Sigmoid colon (tissue), 6 donors: ENCODE measurements at regions not wholly inside any gene's neighbourhood (a gene's known extent, or its start where the extent isn't known, plus 50 kb on each side); places are given as distances from the start of the nearest gene placed in this dataset.

ENCODE experiments used
- DNase-seq: peaks from one replicate; pipeline ENCODE4 v3.0.0-alpha.2; 2019
- H3K27ac ChIP-seq, 4 donors: fragments of 200-600 bp; sonication (generic); one replicate each; pipeline ENCODE4 v1.5.1; 2016 to 2019; ENCODE audit warnings: mild to moderate bottlenecking in 1 of 4
- H3K27me3 ChIP-seq, 3 donors: fragments of 200-600 bp; sonication (generic); one replicate each; pipeline ENCODE4 v1.5.1; 2019; ENCODE audit warnings: mild to moderate bottlenecking in 1 of 3
- H3K36me3 ChIP-seq, 4 donors: fragments of 200-600 bp; sonication (generic); one replicate each; pipeline ENCODE4 v1.5.1; 2016 to 2019
- H3K4me1 ChIP-seq, 4 donors: fragments of 200-600 bp; sonication (generic); one replicate each; pipeline ENCODE4 v1.5.1; 2017 to 2019
- H3K4me3 ChIP-seq, 4 donors: fragments of 200-600 bp; sonication (generic); one replicate each; pipeline ENCODE4 v1.5.1; 2017 to 2019; ENCODE audit warnings: mild to moderate bottlenecking in 2 of 4, moderate library complexity in 1 of 4
- H3K9me3 ChIP-seq, 4 donors: fragments of 200-600 bp in 3 of 4; sonication (generic) in 3 of 4; one replicate each; pipeline versions ENCODE4 v1.5.1 to v1.6.1; 2013 to 2019
- CTCF ChIP-seq, 4 experiments: fragments of 450-650 bp in 3 of 4; fragments of 200-600 bp in 1 of 4; IDR thresholded peaks; one replicate each; pipeline ENCODE4 v1.5.1; 2016 to 2019; ENCODE audit warnings: antibody characterized with exemption in 4 of 4, mild to moderate bottlenecking in 3 of 4, moderate library complexity in 2 of 4
- EP300 ChIP-seq, 4 donors: sonication (generic); formaldehyde crosslinking; IDR thresholded peaks; one replicate each; pipeline ENCODE4 v1.6.1; 2017; ENCODE audit warnings: antibody characterized with exemption in 4 of 4
- POLR2A ChIP-seq, 2 donors: fragments of 450-650 bp; IDR thresholded peaks; one replicate each; pipeline ENCODE4 v1.6.1; 2016; ENCODE audit warnings: antibody characterized with exemption in 2 of 2, mild to moderate bottlenecking in 2 of 2, moderate library complexity in 2 of 2
- POLR2AphosphoS5 ChIP-seq, 4 donors: sonication (generic); formaldehyde crosslinking; IDR thresholded peaks; one replicate each; pipeline ENCODE4 v1.6.1; 2017; ENCODE audit warnings: antibody characterized with exemption in 4 of 4
- WGBS, 2 donors: extraction: QIAGEN DNeasy Blood & Tissue Kit; methylation state at CpG; one replicate each; pipeline ENCODE4 v1.1.7; 2013; 5-methylcytosine and 5-hydroxymethylcytosine counted together
- intact Hi-C: fragments of 100-400 bp; cut with DNase I; formaldehyde crosslinking; loops from one replicate; pipeline ENCODE4 v1.15.1; 2023
- donor health status: healthy with polysubstance abuse.
- donor health status: healthy.

GRCh38 chr6:144535630-144536029 is 250.5 kb downstream of the UTRN start:
- WGBS, 2 donors: 88 to 92% methylated on average over 2 of the region's 2 CpGs
- no peak overlapping the region for H3K27ac ChIP-seq
- intact Hi-C loops: no loop called here
- peaks cover 0 to 35% (median 11%) of the 10 kb centered on the region in 4 donors for H3K36me3 ChIP-seq
- no peak for DNase-seq
- TF ChIP-seq EP300 (IDR thresholded peaks at IDR 0.05) (no peak), POLR2AphosphoS5 (IDR thresholded peaks at IDR 0.05) (no peak), POLR2A (IDR thresholded peaks at IDR 0.05) (no peak), CTCF (IDR thresholded peaks at IDR 0.05) (no peak)
- H3K9me3 ChIP-seq: no peaks in the 10 kb centered on the region
- H3K27me3 ChIP-seq: no peaks in the 10 kb centered on the region
- no peaks in the 10 kb centered on the region for H3K4me1 ChIP-seq
- H3K4me3 ChIP-seq: no peak overlapping the region

- no peaks in the 10 kb centered on the region for H3K9me3 ChIP-seq
- H3K27ac ChIP-seq: no peak overlapping the region
- TF ChIP-seq POLR2AphosphoS5 (IDR thresholded peaks at IDR 0.05) (no peak), EP300 (IDR thresholded peaks at IDR 0.05) (no peak), POLR2A (IDR thresholded peaks at IDR 0.05) (no peak), CTCF (IDR thresholded peaks at IDR 0.05) (no peak)
- no peaks in the 10 kb centered on the region for H3K27me3 ChIP-seq
- no peak for DNase-seq
- no peaks in the 10 kb centered on the region for H3K4me1 ChIP-seq
- WGBS, 2 donors: 71 to 78% methylated on average over 1 of the region's 1 CpG
- intact Hi-C loops: no loop called here
- H3K36me3 ChIP-seq: peaks cover 0 to 35% (median 9%) of the 10 kb centered on the region in 4 donors
- no peak overlapping the region for H3K4me3 ChIP-seq
Observed at GRCh38 chr6:144536079-144536478, 250.9 kb downstream of the UTRN start.

- no peak overlapping the region for H3K27ac ChIP-seq
- DNase-seq: no peak
- intact Hi-C loops: no loop called here
- no peaks in the 10 kb centered on the region for H3K4me1 ChIP-seq
- H3K9me3 ChIP-seq: no peaks in the 10 kb centered on the region
- no peak overlapping the region for H3K4me3 ChIP-seq
- TF ChIP-seq POLR2AphosphoS5 (IDR thresholded peaks at IDR 0.05) (no peak), POLR2A (IDR thresholded peaks at IDR 0.05) (no peak), CTCF (IDR thresholded peaks at IDR 0.05) (no peak), EP300 (IDR thresholded peaks at IDR 0.05) (no peak)
- no peaks in the 10 kb centered on the region for H3K27me3 ChIP-seq
- peaks cover 0 to 52% (median 2%) of the 10 kb centered on the region in 4 donors for H3K36me3 ChIP-seq
- WGBS, 2 donors: 92 to 94% methylated on average over 8 of the region's 8 CpGs
Observed at GRCh38 chr6:144543006-144543871, 258.1 kb downstream of the UTRN start.

- H3K27ac ChIP-seq: no peak overlapping the region
- no peak for TF ChIP-seq POLR2A (IDR thresholded peaks at IDR 0.05)
- no peak for TF ChIP-seq EP300 (IDR thresholded peaks at IDR 0.05)
- no peak for TF ChIP-seq POLR2AphosphoS5 (IDR thresholded peaks at IDR 0.05)
- no peak for TF ChIP-seq CTCF (IDR thresholded peaks at IDR 0.05)
- no peaks in the 10 kb centered on the region for H3K27me3 ChIP-seq
- H3K9me3 ChIP-seq: no peaks in the 10 kb centered on the region
- intact Hi-C loops: no loop called here
- DNase-seq: no peak
- no peak overlapping the region for H3K4me3 ChIP-seq
- peaks cover 0 to 57% (median 2%) of the 10 kb centered on the region in 4 donors for H3K36me3 ChIP-seq
- no peaks in the 10 kb centered on the region for H3K4me1 ChIP-seq
- WGBS, 2 donors: 91% methylated on average over 7 of the region's 7 CpGs
Observed at GRCh38 chr6:144544266-144544830, 259.2 kb downstream of the UTRN start.
